ENCODE measurements at regions not wholly inside any gene's neighbourhood (a gene's known extent, or its start where the extent isn't known, plus 50 kb on each side); places are given as distances from the start of the nearest gene placed in this dataset.

- TF ChIP-seq, protein P1, sequence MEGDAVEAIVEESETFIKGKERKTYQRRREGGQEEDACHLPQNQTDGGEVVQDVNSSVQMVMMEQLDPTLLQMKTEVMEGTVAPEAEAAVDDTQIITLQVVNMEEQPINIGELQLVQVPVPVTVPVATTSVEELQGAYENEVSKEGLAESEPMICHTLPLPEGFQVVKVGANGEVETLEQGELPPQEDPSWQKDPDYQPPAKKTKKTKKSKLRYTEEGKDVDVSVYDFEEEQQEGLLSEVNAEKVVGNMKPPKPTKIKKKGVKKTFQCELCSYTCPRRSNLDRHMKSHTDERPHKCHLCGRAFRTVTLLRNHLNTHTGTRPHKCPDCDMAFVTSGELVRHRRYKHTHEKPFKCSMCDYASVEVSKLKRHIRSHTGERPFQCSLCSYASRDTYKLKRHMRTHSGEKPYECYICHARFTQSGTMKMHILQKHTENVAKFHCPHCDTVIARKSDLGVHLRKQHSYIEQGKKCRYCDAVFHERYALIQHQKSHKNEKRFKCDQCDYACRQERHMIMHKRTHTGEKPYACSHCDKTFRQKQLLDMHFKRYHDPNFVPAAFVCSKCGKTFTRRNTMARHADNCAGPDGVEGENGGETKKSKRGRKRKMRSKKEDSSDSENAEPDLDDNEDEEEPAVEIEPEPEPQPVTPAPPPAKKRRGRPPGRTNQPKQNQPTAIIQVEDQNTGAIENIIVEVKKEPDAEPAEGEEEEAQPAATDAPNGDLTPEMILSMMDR (IDR thresholded peaks at IDR 0.05; ENCODE audit: low read depth, low read length, poor library complexity, severe bottlenecking): no peak
- TF ChIP-seq EZH2phosphoT487 (IDR thresholded peaks at IDR 0.05; ENCODE audit: borderline replicate concordance, low read length): no peak
These were observed 687.2 kb downstream of the FAM133A start for GRCh38 chrX:94361241-94361640.

All from DOHH2 (cell line).